ENCODE measurements at regions not wholly inside any gene's neighbourhood (a gene's known extent, or its start where the extent isn't known, plus 50 kb on each side); places are given as distances from the start of the nearest gene placed in this dataset.

- TF ChIP-seq POLR2A (IDR thresholded peaks at IDR 0.05), result no peak
- TF ChIP-seq CTCF (IDR thresholded peaks at IDR 0.05), result no peak
These were observed 100.3 kb upstream of the ANKH start for GRCh38 chr5:14971873-14972272.
